ENCODE measurements at regions not wholly inside any gene's neighbourhood (a gene's known extent, or its start where the extent isn't known, plus 50 kb on each side); places are given as distances from the start of the nearest gene placed in this dataset.

DNA sequence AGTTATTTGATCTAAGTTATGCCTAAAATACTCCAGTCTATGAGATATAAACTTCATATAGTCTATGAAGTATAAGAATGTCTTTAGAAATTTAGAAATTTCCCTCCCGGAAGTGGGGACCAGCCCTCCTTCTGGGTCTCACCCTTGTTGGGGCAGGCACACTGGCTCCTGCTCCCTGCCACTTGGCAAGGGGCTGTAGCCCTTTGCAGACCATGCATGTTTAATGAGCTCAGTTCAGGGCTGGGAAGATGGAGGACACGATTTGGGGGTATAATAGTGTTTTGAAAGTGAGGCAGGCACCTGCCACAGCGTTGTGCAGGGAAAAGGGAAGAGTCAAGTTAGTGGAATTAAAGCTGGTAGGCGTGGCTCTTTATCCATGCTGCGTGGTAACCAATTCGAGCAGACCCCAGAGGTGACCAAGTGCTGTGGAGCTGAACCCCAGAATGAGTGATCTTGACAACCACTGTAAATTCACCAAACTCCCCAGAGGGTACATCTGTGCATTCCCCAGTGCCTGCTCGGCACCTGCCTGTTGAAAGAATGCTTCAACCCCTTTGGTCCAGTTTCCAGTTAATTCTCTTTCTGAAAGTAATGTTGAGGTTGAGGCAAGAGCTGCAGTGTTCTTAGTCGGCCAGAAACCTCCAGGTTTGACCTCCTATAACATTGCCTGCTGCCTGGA, 79.6 kb downstream of the DOP1B start:
- Histone ChIP-seq H3K4me3 (no peak overlapping the region), H3K27me3 (no peaks in the 10 kb centered on the region), H3K9me3 (no peaks in the 10 kb centered on the region), H3K36me3 (peaks cover 0 to 66% (median 7%) of the 10 kb centered on the region in 3 donors), H3K4me1 (peaks cover 7 to 34% (median 14%) of the 10 kb centered on the region in 3 donors), H3K27ac (no peak overlapping the region)
- TF ChIP-seq POLR2A (IDR thresholded peaks at IDR 0.05) = no peak
- TF ChIP-seq, protein P1, sequence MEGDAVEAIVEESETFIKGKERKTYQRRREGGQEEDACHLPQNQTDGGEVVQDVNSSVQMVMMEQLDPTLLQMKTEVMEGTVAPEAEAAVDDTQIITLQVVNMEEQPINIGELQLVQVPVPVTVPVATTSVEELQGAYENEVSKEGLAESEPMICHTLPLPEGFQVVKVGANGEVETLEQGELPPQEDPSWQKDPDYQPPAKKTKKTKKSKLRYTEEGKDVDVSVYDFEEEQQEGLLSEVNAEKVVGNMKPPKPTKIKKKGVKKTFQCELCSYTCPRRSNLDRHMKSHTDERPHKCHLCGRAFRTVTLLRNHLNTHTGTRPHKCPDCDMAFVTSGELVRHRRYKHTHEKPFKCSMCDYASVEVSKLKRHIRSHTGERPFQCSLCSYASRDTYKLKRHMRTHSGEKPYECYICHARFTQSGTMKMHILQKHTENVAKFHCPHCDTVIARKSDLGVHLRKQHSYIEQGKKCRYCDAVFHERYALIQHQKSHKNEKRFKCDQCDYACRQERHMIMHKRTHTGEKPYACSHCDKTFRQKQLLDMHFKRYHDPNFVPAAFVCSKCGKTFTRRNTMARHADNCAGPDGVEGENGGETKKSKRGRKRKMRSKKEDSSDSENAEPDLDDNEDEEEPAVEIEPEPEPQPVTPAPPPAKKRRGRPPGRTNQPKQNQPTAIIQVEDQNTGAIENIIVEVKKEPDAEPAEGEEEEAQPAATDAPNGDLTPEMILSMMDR (IDR thresholded peaks at IDR 0.05) = no peak
- 72 to 81% methylated on average over 7 to 8 of the region's 8 CpGs for WGBS, 2 donors
- intact Hi-C loops (cut with DNase I) = no loop called here
- DNase-seq = no peak

DNA sequence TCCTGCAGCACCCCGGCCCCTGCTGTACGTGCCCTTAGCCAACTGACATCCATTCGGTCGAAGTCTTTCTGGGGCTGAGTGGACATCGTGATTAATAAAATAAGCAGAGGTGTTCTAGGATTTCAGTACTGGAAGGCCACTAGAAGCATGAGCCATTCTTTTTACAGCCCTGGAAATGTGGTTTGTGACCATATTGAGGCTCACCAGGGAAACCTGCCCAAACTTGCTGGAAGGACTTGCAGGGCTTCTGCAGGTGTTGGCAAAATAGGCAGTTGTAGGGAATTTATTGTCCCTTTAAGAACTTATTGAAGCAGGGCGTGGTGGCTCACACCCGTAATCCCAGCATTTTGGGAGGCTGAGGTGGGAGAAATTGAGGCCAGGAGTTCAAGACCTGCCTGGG, 80.8 kb downstream of the DOP1B start:
- DNase-seq = no peak
- Histone ChIP-seq H3K4me3 (no peak overlapping the region), H3K27ac (no peak overlapping the region), H3K27me3 (no peaks in the 10 kb centered on the region), H3K4me1 (peaks cover 7 to 29% (median 14%) of the 10 kb centered on the region in 3 donors), H3K9me3 (no peaks in the 10 kb centered on the region), H3K36me3 (peaks cover 0 to 54% (median 7%) of the 10 kb centered on the region in 3 donors)
- no peak for TF ChIP-seq POLR2A (IDR thresholded peaks at IDR 0.05)
- TF ChIP-seq, protein P1 (IDR thresholded peaks at IDR 0.05) = no peak
- WGBS, 2 donors = 83 to 88% methylated on average over 7 of the region's 7 CpGs
- intact Hi-C loops (cut with DNase I) = no loop called here

DNA sequence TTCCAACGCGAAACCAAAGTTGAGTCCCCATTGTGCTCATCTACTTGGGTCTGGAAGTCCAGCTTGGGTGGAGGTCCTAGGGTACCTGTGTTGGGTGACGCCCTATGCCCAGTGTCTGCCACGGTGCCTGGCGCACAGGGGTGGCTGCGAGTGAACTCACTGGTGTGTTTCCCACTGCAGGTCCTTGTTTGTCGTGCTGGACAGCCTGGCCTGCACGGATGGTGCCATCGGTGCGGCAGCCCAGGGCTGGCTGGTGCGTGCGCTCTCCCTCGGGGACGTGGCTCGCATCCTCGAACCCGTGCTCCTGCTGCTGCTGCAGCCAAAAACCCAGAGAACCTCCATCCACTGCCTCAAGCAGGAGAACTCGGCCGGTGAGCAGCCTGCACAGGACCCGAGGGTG, 80.4 kb upstream of the MORC3 start:
- Histone ChIP-seq H3K4me3 (no peak overlapping the region), H3K27ac (no peak overlapping the region), H3K4me1 (peaks cover 0 to 8% (median 0%) of the 10 kb centered on the region in 3 donors), H3K9me3 (no peaks in the 10 kb centered on the region), H3K27me3 (no peaks in the 10 kb centered on the region), H3K36me3 (peaks cover 0 to 47% (median 7%) of the 10 kb centered on the region in 3 donors)
- intact Hi-C loops (cut with DNase I) = no loop called here
- 93% methylated on average over 3 of the region's 20 CpGs; no CpG with 5 or more reads in 1 of the 2 donors for WGBS, 2 donors
- TF ChIP-seq POLR2A (IDR thresholded peaks at IDR 0.05) = no peak
- TF ChIP-seq, protein P1 (IDR thresholded peaks at IDR 0.05) = no peak
- no peak for DNase-seq

DNA sequence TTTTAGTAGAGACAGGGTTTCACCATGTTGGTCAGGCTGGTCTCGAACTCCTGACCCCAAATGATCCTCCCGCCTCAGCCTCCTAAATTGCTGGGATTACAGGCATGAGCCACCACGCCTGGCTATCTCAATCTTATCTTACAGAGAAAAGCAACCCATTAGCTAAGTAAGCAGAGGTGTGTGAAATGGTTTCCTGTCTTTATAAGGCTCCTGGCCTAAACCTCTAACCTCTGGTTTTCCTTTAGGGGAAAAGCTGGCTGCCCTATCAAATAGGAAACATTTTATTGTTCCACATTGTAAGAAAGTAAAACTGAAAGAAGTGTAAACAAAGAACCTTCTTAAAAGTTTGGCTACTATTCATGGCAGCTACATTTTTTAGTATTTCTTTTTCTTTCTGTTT, 78.3 kb upstream of the MORC3 start:
- no peak overlapping the region for H3K4me3 ChIP-seq
- TF ChIP-seq, protein P1 (IDR thresholded peaks at IDR 0.05) = no peak
- TF ChIP-seq POLR2A (IDR thresholded peaks at IDR 0.05) = no peak
- 75 to 84% methylated on average over 3 of the region's 3 CpGs for WGBS, 2 donors
- no peak overlapping the region for H3K27ac ChIP-seq
- H3K9me3 ChIP-seq = no peaks in the 10 kb centered on the region
- H3K36me3 ChIP-seq = peaks cover 10 to 68% (median 13%) of the 10 kb centered on the region in 3 donors
- intact Hi-C loops (cut with DNase I) = no loop called here
- H3K4me1 ChIP-seq = peaks cover 0 to 26% (median 12%) of the 10 kb centered on the region in 3 donors
- DNase-seq = no peak
- H3K27me3 ChIP-seq = no peaks in the 10 kb centered on the region

DNA sequence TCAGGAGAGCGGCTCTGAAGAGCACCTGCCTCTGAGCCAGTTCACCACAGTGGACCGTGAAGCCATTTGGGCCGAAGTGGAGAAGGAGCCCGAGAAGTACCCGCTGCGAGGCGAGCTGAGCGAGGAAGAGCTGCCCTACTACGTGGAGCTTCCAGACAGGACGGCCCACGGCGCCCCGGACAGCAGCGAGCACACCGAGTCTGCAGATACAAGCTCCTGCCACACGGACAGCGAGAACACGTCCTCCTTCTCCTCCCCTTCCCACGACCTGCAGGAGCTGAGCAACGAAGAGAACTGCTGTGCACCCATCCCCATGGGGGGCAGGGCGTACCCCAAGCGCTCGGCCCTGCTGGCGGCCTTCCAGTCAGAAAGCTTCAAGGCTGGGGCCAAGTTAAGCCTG, 74.9 kb upstream of the MORC3 start:
- Histone ChIP-seq H3K27ac (peak overlapping the region in 1 of 4 donors; percentile 67), H3K9me3 (no peaks in the 10 kb centered on the region), H3K27me3 (no peaks in the 10 kb centered on the region), H3K36me3 (peaks cover 10 to 67% (median 11%) of the 10 kb centered on the region in 3 donors), H3K4me1 (peaks cover 0 to 33% (median 12%) of the 10 kb centered on the region in 3 donors), H3K4me3 (no peak overlapping the region)
- intact Hi-C loops (cut with DNase I) = no loop called here
- 96 to 99% methylated on average over 13 to 15 of the region's 24 CpGs for WGBS, 2 donors
- no peak for TF ChIP-seq POLR2A (IDR thresholded peaks at IDR 0.05)
- TF ChIP-seq, protein P1 (IDR thresholded peaks at IDR 0.05) = no peak
- DNase-seq = no peak
